OCI-LY7 (cell line): ENCODE measurements at regions not wholly inside any gene's neighbourhood (a gene's known extent, or its start where the extent isn't known, plus 50 kb on each side); places are given as distances from the start of the nearest gene placed in this dataset.

Source experiments
- CTCF ChIP-seq: fragments of 200-600 bp; sonication (generic); conservative IDR thresholded peaks from 2 replicates; pipeline ENCODE4 v1.5.1; 2014; ENCODE audit warnings: mild to moderate bottlenecking, antibody characterized with exemption, low read length, moderate library complexity, mixed read lengths
- EZH2phosphoT487 ChIP-seq: fragments of 200-600 bp; sonication (generic); IDR thresholded peaks from 2 replicates; pipeline ENCODE4 v1.6.1; 2018; ENCODE audit warnings: low read depth, borderline replicate concordance, mild to moderate bottlenecking, mixed run types, antibody characterized with exemption, low read length, moderate library complexity, mixed read lengths

GRCh38 chr14:40986655-40987054 is 620.0 kb upstream of the LRFN5 start:
- TF ChIP-seq CTCF: no peak
- no peak for TF ChIP-seq EZH2phosphoT487
